ENCODE measurements at regions not wholly inside any gene's neighbourhood (a gene's known extent, or its start where the extent isn't known, plus 50 kb on each side); places are given as distances from the start of the nearest gene placed in this dataset.

DNA sequence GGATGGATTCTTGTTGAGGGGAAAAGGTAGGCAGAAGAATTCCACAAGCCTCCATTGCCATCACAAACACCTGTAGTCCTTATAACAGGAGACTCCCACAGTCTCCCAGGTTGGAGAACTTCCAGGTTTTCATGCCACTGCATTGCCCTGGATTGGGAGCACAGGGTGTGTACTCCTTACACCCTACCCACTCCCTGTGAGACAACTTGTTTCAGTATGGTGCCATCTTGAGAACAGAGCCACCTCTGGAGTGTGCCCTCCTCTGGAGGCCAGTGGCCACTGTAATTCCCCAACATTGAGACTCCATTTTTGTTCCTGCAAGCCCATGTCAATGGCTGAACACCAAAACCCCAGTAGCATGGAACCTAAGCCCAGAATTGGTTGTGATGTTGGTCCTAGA is 123.5 kb upstream of the LAMA2 start:
- H3K27ac ChIP-seq, result no peak overlapping the region
- H3K9me3 ChIP-seq, result no peaks in the 10 kb centered on the region
- ATAC-seq (ENCODE audit: low FRiP score in 2 of 2), result no peak
- no peak for TF ChIP-seq POLR2AphosphoS5 (IDR thresholded peaks at IDR 0.05)
- TF ChIP-seq POLR2A (IDR thresholded peaks at IDR 0.05), result no peak
- TF ChIP-seq, protein P1, sequence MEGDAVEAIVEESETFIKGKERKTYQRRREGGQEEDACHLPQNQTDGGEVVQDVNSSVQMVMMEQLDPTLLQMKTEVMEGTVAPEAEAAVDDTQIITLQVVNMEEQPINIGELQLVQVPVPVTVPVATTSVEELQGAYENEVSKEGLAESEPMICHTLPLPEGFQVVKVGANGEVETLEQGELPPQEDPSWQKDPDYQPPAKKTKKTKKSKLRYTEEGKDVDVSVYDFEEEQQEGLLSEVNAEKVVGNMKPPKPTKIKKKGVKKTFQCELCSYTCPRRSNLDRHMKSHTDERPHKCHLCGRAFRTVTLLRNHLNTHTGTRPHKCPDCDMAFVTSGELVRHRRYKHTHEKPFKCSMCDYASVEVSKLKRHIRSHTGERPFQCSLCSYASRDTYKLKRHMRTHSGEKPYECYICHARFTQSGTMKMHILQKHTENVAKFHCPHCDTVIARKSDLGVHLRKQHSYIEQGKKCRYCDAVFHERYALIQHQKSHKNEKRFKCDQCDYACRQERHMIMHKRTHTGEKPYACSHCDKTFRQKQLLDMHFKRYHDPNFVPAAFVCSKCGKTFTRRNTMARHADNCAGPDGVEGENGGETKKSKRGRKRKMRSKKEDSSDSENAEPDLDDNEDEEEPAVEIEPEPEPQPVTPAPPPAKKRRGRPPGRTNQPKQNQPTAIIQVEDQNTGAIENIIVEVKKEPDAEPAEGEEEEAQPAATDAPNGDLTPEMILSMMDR (IDR thresholded peaks at IDR 0.05), result no peak
- TF ChIP-seq EP300 (IDR thresholded peaks at IDR 0.05), result no peak
- no peaks in the 10 kb centered on the region for H3K4me1 ChIP-seq
- H3K4me3 ChIP-seq, result no peak overlapping the region
- H3K27me3 ChIP-seq, result no peaks in the 10 kb centered on the region
- H3K36me3 ChIP-seq, result no peaks in the 10 kb centered on the region
- no peak for DNase-seq

DNA sequence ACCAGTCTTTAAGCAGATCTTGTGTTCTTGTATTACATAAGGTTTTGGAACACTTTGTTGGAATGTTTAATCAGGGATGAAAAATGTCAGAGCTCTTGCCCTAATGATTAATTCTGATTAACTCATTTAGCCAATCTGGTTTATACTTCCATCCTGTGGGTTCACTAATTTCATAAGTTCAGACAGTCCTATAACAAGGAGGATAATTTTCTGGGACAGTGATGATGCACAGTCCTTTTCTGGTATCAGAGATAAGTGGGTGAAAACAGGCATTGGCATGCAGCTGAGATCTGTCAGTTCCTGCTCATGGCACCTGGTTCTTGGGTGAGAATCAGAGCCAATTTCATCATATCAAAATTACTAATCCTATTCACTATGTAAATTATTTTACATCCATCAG is 125.0 kb upstream of the LAMA2 start:
- no peak overlapping the region for H3K27ac ChIP-seq
- no peaks in the 10 kb centered on the region for H3K27me3 ChIP-seq
- H3K36me3 ChIP-seq, result no peaks in the 10 kb centered on the region
- no peaks in the 10 kb centered on the region for H3K4me1 ChIP-seq
- TF ChIP-seq POLR2A (IDR thresholded peaks at IDR 0.05), result no peak
- no peak for TF ChIP-seq EP300 (IDR thresholded peaks at IDR 0.05)
- no peak for TF ChIP-seq POLR2AphosphoS5 (IDR thresholded peaks at IDR 0.05)
- H3K9me3 ChIP-seq, result no peaks in the 10 kb centered on the region
- no peak overlapping the region for H3K4me3 ChIP-seq
- no peak for DNase-seq
- ATAC-seq (ENCODE audit: low FRiP score in 2 of 2), result no peak

DNA sequence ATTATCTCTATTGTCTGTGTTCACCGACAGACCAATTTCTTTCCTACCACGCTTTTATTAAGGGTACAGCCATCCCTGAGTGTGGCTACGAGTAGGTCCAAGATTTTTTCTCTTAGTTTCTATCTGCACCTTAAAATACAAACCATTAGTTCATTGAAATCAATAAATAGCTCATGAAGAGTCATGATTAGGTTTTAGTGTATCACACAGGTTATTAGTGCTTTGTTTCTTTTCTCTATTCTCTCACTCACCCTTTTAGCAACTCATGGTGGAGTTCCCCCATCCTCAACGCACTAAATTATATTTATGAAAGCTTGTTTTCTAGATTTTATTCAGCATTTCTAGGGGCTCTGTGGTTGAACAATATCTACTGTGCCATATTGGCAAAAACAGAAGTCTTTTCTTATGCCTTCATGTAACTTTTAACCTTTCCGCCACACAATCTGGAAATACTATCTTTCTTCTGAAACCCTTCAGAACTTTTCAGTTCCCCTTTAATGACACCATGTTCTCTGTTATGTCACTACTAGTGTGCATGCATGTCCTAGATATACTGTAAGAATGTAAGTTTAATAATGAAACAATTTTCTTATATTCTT is 128.2 kb upstream of the LAMA2 start:
- Histone ChIP-seq H3K27me3 (no peaks in the 10 kb centered on the region), H3K27ac (no peak overlapping the region), H3K4me1 (no peaks in the 10 kb centered on the region), H3K36me3 (no peaks in the 10 kb centered on the region), H3K4me3 (no peak overlapping the region), H3K9me3 (no peaks in the 10 kb centered on the region)
- DNase-seq (no peak), ATAC-seq (ENCODE audit: low FRiP score in 2 of 2) (no peak)
- WGBS, 2 donors, result 80 to 93% methylated on average over 5 of the region's 5 CpGs
- TF ChIP-seq POLR2AphosphoS5 (IDR thresholded peaks at IDR 0.05), result no peak

DNA sequence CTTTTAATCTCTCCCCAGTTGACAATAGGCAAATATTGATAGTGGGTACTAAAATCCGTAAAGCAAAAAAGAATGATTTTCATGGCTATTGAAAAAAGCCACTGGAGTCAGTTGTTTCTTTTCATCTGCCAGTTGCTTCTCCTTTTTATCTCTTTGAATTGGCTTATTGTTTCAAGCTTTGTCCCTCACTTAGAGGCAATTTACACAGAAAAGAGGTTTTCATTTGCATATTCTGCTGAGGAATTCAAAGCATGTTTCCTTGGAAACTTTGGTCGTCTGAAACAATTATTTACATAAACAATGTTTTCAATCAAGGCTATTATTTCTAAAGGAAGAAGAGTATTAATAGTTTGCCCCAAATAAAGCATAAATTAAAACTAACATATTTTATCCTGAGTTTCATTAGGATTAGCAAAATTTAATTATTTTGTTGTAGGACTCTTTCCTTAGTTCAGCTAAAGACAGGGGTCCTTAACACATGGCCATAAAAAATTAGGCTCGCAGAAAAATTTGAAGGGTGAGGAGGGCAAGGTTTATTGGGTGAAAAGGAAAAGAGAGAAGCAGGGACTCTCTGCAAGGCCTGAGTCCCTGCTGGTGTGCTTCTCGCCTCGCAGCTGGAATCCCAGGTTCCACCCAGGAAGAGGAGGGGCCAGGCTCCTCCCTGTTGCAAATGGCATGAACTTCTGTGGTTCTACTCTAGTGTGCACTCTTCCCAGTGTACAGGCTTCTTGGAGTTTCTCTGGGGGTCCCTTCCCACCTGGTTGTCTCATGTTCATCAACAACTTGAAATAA is 138.8 kb upstream of the LAMA2 start:
- Histone ChIP-seq H3K4me1 (no peaks in the 10 kb centered on the region), H3K9me3 (no peaks in the 10 kb centered on the region), H3K27ac (no peak overlapping the region), H3K27me3 (no peaks in the 10 kb centered on the region), H3K4me3 (no peak overlapping the region), H3K36me3 (no peaks in the 10 kb centered on the region)
- DNase-seq, result no peak
- TF ChIP-seq POLR2AphosphoS5 (IDR thresholded peaks at IDR 0.05) (no peak), POLR2A (IDR thresholded peaks at IDR 0.05) (no peak), EP300 (IDR thresholded peaks at IDR 0.05) (no peak)
- TF ChIP-seq, protein P1 (IDR thresholded peaks at IDR 0.05), result no peak
- 63 to 64% methylated on average over 5 of the region's 5 CpGs for WGBS, 2 donors
- ATAC-seq (ENCODE audit: low FRiP score in 2 of 2), result no peak

DNA sequence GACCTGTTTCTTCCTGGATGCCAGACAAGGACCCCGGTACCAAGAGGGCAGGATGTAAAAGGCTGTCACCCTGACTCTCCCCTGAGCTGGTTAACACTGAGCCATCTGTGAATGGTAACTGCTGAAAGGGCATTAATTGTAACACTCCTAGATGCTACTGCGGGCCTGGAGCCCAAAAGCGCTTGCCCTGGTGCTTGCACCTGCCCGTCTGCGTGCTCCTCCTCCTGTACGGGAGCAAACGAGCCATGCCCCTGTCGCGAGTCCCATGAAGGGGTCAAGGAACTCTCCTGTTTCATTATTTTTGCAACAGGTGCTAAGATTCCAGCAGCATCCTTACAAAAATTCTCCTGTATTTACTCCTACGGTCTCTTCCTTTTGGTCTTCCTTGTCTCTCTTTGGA is 140.0 kb upstream of the LAMA2 start:
- no peaks in the 10 kb centered on the region for H3K9me3 ChIP-seq
- no peaks in the 10 kb centered on the region for H3K36me3 ChIP-seq
- H3K27ac ChIP-seq, result no peak overlapping the region
- H3K4me1 ChIP-seq, result no peaks in the 10 kb centered on the region
- DNase-seq (peak in 1 of 2 donors; percentile 24), ATAC-seq (ENCODE audit: low FRiP score in 2 of 2) (no peak)
- TF ChIP-seq POLR2AphosphoS5 (IDR thresholded peaks at IDR 0.05) (no peak), POLR2A (IDR thresholded peaks at IDR 0.05) (no peak), EP300 (IDR thresholded peaks at IDR 0.05) (no peak)
- TF ChIP-seq, protein P1 (IDR thresholded peaks at IDR 0.05), result no peak
- H3K4me3 ChIP-seq, result no peak overlapping the region
- no peaks in the 10 kb centered on the region for H3K27me3 ChIP-seq
- WGBS, 2 donors, result 91 to 97% methylated on average over 10 of the region's 10 CpGs

DNA sequence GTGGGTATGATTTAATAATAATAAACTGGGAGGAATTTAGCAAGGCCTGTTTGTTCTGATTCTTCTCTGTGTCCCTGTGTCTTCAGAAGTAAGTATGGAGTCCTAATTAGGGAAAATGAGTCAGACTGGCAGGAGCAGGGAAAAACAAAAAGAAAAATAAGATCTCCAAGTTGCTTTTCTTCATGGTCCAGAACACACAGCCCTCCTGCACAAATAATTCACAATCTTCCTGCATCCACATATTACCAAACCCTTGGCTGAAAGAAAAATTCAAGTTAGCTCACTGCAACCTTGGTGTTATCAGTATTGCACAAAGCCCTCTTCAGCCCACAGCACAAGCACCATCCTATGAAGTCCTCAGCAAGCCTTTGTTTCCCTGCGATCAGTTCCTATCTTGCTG is 142.0 kb upstream of the LAMA2 start:
- no peaks in the 10 kb centered on the region for H3K27me3 ChIP-seq

More for the DNA sequence above, 142.0 kb upstream of the LAMA2 start:
- H3K9me3 ChIP-seq, result no peaks in the 10 kb centered on the region
- TF ChIP-seq, protein P1 (IDR thresholded peaks at IDR 0.05), result no peak
- TF ChIP-seq POLR2A (IDR thresholded peaks at IDR 0.05) (no peak), POLR2AphosphoS5 (IDR thresholded peaks at IDR 0.05) (no peak), EP300 (IDR thresholded peaks at IDR 0.05) (no peak)
- H3K36me3 ChIP-seq, result no peaks in the 10 kb centered on the region
- H3K4me3 ChIP-seq, result no peak overlapping the region
- ATAC-seq (ENCODE audit: low FRiP score in 2 of 2) (no peak), DNase-seq (no peak)
- no peaks in the 10 kb centered on the region for H3K4me1 ChIP-seq
- no peak overlapping the region for H3K27ac ChIP-seq
- WGBS, 2 donors, result 79 to 83% methylated on average over 1 of the region's 1 CpG
